ENCODE measurements at regions not wholly inside any gene's neighbourhood (a gene's known extent, or its start where the extent isn't known, plus 50 kb on each side); places are given as distances from the start of the nearest gene placed in this dataset.

- 4% methylated on average over 1 of the region's 1 CpG for WGBS (ENCODE audit: insufficient coverage, insufficient replicate concordance, low lambda C conversion rate, missing lambda C conversion rate)
- in situ Hi-C loops (cut with MboI) (no loop called here), intact Hi-C loops (cut with micrococcal nuclease; ENCODE audit: unreplicated experiment) (no loop called here)
- no peaks in the 10 kb centered on the region; the same call in 2 of the 3 replicates for H3K9me3 ChIP-seq (replicated peaks; ENCODE audit: control insufficient read depth, insufficient read depth, low read length)
- POLR2A ChIA-PET, result no interaction called here
- H3K27ac ChIP-seq (ENCODE audit: control insufficient read depth, insufficient read depth), result no peak overlapping the region
- H3K36me3 ChIP-seq (ENCODE audit: control insufficient read depth in 2 of 2, insufficient read depth in 2 of 2, low read length in 1 of 2), result no peaks in the 10 kb centered on the region
- no peak for DNase-seq (ENCODE audit: low read depth, low spot score)
- H3K27me3 ChIP-seq (replicated peaks in 1 of 2; ENCODE audit: control insufficient read depth in 2 of 2, insufficient read depth in 2 of 2, low read length in 1 of 2), result no peaks in the 10 kb centered on the region
- SMC1A ChIA-PET (ENCODE audit: uncharacterized antibody, unreplicated experiment), result no interaction called here
- RAD21 ChIA-PET (ENCODE audit: unreplicated experiment), result interaction anchor here (0.6 kb wide), 1 partner anchor 110 kb away, joined by 3 read pairs; no protein-coding TSS in a partner anchor
- H3K79me2 ChIP-seq (ENCODE audit: control insufficient read depth, insufficient read depth, low read length), result no peaks in the 10 kb centered on the region
- no TSS peak for BruUV-seq (replicated peaks)
- H3K4me3 ChIP-seq, result no peak overlapping the region
- CTCF ChIA-PET, result no interaction called here
- no peak overlapping the region for H3K9ac ChIP-seq (ENCODE audit: control insufficient read depth, insufficient read depth, low read length)
- no peak for ATAC-seq
- no peak overlapping the region for H3K4me2 ChIP-seq (ENCODE audit: control insufficient read depth, insufficient read depth)
- FAIRE-seq, result no peak
- H2AFZ ChIP-seq (ENCODE audit: control insufficient read depth, low read depth, low read length), result no peak overlapping the region
- H3K4me1 ChIP-seq (ENCODE audit: control insufficient read depth, insufficient read depth, low read length), result no peaks in the 10 kb centered on the region
- no peaks in the 10 kb centered on the region for H4K20me1 ChIP-seq (ENCODE audit: control insufficient read depth, insufficient read depth)
- TF ChIP-seq ZBTB33 (IDR thresholded peaks at IDR 0.05) (no peak), YBX1 (IDR thresholded peaks at IDR 0.05) (no peak), CBX5 (IDR thresholded peaks at IDR 0.05; ENCODE audit: low read depth) (no peak), KDM1A (IDR thresholded peaks at IDR 0.05; ENCODE audit: borderline replicate concordance) (no peak), BACH1 (IDR thresholded peaks at IDR 0.05; ENCODE audit: borderline replicate concordance) (no peak), JUND (IDR thresholded peaks at IDR 0.05; ENCODE audit: low read depth, low read length) (no peak), ZSCAN29 (IDR thresholded peaks at IDR 0.05) (no peak)
- TF ChIP-seq, protein P1, sequence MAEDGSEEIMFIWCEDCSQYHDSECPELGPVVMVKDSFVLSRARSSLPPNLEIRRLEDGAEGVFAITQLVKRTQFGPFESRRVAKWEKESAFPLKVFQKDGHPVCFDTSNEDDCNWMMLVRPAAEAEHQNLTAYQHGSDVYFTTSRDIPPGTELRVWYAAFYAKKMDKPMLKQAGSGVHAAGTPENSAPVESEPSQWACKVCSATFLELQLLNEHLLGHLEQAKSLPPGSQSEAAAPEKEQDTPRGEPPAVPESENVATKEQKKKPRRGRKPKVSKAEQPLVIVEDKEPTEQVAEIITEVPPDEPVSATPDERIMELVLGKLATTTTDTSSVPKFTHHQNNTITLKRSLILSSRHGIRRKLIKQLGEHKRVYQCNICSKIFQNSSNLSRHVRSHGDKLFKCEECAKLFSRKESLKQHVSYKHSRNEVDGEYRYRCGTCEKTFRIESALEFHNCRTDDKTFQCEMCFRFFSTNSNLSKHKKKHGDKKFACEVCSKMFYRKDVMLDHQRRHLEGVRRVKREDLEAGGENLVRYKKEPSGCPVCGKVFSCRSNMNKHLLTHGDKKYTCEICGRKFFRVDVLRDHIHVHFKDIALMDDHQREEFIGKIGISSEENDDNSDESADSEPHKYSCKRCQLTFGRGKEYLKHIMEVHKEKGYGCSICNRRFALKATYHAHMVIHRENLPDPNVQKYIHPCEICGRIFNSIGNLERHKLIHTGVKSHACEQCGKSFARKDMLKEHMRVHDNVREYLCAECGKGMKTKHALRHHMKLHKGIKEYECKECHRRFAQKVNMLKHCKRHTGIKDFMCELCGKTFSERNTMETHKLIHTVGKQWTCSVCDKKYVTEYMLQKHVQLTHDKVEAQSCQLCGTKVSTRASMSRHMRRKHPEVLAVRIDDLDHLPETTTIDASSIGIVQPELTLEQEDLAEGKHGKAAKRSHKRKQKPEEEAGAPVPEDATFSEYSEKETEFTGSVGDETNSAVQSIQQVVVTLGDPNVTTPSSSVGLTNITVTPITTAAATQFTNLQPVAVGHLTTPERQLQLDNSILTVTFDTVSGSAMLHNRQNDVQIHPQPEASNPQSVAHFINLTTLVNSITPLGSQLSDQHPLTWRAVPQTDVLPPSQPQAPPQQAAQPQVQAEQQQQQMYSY (CRISPR knock-in tag; IDR thresholded peaks at IDR 0.05), result no peak
- TF ChIP-seq, protein P2, sequence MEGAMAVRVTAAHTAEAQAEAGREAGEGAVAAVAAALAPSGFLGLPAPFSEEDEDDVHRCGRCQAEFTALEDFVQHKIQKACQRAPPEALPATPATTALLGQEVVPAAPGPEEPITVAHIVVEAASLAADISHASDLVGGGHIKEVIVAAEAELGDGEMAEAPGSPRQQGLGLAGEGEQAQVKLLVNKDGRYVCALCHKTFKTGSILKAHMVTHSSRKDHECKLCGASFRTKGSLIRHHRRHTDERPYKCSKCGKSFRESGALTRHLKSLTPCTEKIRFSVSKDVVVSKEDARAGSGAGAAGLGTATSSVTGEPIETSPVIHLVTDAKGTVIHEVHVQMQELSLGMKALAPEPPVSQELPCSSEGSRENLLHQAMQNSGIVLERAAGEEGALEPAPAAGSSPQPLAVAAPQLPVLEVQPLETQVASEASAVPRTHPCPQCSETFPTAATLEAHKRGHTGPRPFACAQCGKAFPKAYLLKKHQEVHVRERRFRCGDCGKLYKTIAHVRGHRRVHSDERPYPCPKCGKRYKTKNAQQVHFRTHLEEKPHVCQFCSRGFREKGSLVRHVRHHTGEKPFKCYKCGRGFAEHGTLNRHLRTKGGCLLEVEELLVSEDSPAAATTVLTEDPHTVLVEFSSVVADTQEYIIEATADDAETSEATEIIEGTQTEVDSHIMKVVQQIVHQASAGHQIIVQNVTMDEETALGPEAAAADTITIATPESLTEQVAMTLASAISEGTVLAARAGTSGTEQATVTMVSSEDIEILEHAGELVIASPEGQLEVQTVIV (IDR thresholded peaks at IDR 0.05; ENCODE audit: borderline replicate concordance, partially characterized antibody), result no peak
- TF ChIP-seq, protein P3, sequence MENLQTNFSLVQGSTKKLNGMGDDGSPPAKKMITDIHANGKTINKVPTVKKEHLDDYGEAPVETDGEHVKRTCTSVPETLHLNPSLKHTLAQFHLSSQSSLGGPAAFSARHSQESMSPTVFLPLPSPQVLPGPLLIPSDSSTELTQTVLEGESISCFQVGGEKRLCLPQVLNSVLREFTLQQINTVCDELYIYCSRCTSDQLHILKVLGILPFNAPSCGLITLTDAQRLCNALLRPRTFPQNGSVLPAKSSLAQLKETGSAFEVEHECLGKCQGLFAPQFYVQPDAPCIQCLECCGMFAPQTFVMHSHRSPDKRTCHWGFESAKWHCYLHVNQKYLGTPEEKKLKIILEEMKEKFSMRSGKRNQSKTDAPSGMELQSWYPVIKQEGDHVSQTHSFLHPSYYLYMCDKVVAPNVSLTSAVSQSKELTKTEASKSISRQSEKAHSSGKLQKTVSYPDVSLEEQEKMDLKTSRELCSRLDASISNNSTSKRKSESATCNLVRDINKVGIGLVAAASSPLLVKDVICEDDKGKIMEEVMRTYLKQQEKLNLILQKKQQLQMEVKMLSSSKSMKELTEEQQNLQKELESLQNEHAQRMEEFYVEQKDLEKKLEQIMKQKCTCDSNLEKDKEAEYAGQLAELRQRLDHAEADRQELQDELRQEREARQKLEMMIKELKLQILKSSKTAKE (IDR thresholded peaks at IDR 0.05; ENCODE audit: low read depth, poor library complexity, severe bottlenecking), result no peak
- TF ChIP-seq, protein P4, sequence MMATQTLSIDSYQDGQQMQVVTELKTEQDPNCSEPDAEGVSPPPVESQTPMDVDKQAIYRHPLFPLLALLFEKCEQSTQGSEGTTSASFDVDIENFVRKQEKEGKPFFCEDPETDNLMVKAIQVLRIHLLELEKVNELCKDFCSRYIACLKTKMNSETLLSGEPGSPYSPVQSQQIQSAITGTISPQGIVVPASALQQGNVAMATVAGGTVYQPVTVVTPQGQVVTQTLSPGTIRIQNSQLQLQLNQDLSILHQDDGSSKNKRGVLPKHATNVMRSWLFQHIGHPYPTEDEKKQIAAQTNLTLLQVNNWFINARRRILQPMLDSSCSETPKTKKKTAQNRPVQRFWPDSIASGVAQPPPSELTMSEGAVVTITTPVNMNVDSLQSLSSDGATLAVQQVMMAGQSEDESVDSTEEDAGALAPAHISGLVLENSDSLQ (IDR thresholded peaks at IDR 0.05), result no peak
Measured at GRCh38 chr5:126168785-126169184, 254.4 kb upstream of the GRAMD2B start.

All from GM12878 (cell line).